WERI-Rb-1 (cell line): ENCODE measurements at regions not wholly inside any gene's neighbourhood (a gene's known extent, or its start where the extent isn't known, plus 50 kb on each side); places are given as distances from the start of the nearest gene placed in this dataset.

ENCODE experiments used
- DNase-seq: peaks from one replicate; pipeline ENCODE4 v3.0.0-alpha.2; 2020
- H3K27ac ChIP-seq: fragments of 250-450 bp; sonication (Bioruptor Pico); 2 replicates; pipeline ENCODE4 v1.5.1; 2020; ENCODE audit warnings: mild to moderate bottlenecking, moderate library complexity
- H3K27me3 ChIP-seq: fragments of 250-450 bp; sonication (Bioruptor Pico); 2 replicates; pipeline ENCODE4 v1.5.1; 2021; ENCODE audit warnings: mild to moderate bottlenecking, low read depth, moderate library complexity; ENCODE audit not compliant: insufficient read depth, severe bottlenecking
- H3K36me3 ChIP-seq: fragments of 250-450 bp; sonication (Bioruptor Pico); 2 replicates; pipeline ENCODE4 v1.5.1; 2020; ENCODE audit warnings: mild to moderate bottlenecking, moderate library complexity
- H3K4me3 ChIP-seq: 2 replicates; pipeline ENCODE4 v1.5.1; 2011; ENCODE audit warnings: low read depth, mild to moderate bottlenecking, control low read depth, low read length
- H3K9me3 ChIP-seq: fragments of 250-450 bp; sonication (Bioruptor Pico); 2 replicates; pipeline ENCODE4 v1.5.1; 2021; ENCODE audit warnings: mild to moderate bottlenecking, moderate library complexity; ENCODE audit not compliant: severe bottlenecking
- TF ChIP-seq, protein P1 (sequence below): IDR thresholded peaks from 2 replicates; pipeline ENCODE4 v1.5.1; 2011; ENCODE audit warnings: low read depth, mild to moderate bottlenecking, control low read depth, inconsistent platforms, low read length

DNA sequence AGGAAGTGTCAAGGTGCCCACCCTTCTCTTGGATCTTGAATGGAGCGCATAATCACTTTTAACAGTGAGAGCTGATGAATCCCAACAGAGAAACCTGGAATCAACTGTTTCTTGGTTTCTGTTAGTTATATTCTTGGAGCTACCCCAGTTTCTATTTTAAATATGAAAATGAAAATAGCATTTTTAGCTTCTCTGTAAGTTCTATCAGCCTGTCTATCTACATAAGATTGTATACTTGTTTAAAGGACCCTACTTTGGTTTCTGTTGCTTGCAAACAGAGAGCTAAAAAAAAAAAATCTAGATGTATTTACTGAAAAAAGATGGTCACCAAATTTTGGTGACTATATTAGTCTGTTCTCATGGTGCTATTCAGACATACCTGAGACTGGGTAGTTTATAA, 670.0 kb downstream of the NCAM2 start:
- no peaks in the 10 kb centered on the region for H3K36me3 ChIP-seq
- no peaks in the 10 kb centered on the region for H3K9me3 ChIP-seq
- H3K27ac ChIP-seq, result no peak overlapping the region
- no peak overlapping the region for H3K4me3 ChIP-seq
- no peak for DNase-seq
- peaks cover 15% of the 10 kb centered on the region for H3K27me3 ChIP-seq
- TF ChIP-seq, protein P1, sequence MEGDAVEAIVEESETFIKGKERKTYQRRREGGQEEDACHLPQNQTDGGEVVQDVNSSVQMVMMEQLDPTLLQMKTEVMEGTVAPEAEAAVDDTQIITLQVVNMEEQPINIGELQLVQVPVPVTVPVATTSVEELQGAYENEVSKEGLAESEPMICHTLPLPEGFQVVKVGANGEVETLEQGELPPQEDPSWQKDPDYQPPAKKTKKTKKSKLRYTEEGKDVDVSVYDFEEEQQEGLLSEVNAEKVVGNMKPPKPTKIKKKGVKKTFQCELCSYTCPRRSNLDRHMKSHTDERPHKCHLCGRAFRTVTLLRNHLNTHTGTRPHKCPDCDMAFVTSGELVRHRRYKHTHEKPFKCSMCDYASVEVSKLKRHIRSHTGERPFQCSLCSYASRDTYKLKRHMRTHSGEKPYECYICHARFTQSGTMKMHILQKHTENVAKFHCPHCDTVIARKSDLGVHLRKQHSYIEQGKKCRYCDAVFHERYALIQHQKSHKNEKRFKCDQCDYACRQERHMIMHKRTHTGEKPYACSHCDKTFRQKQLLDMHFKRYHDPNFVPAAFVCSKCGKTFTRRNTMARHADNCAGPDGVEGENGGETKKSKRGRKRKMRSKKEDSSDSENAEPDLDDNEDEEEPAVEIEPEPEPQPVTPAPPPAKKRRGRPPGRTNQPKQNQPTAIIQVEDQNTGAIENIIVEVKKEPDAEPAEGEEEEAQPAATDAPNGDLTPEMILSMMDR, result no peak

DNA sequence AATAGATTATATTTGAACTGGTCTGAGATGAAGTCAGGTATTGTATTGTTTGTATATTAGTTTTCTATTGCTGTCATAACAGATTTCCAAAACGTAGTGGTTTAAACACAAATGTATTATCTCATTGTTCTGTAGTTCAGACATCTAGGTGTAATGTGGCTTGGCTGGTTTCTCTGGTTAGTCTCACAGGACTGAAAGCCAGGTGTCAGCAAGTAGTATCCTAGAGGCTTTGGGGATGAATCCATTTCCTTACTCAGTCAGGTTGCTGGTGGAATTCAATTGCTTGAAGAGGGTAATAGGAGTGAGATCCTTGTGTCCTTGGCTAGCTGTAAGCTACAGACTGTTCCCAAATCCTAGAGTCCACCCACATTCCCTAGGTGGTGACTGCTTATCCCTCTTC, 675.8 kb downstream of the NCAM2 start:
- Histone ChIP-seq H3K36me3 (no peaks in the 10 kb centered on the region), H3K4me3 (no peak overlapping the region), H3K27ac (no peak overlapping the region), H3K9me3 (no peaks in the 10 kb centered on the region), H3K27me3 (peaks cover 7% of the 10 kb centered on the region)
- no peak for DNase-seq
- TF ChIP-seq, protein P1, result no peak

DNA sequence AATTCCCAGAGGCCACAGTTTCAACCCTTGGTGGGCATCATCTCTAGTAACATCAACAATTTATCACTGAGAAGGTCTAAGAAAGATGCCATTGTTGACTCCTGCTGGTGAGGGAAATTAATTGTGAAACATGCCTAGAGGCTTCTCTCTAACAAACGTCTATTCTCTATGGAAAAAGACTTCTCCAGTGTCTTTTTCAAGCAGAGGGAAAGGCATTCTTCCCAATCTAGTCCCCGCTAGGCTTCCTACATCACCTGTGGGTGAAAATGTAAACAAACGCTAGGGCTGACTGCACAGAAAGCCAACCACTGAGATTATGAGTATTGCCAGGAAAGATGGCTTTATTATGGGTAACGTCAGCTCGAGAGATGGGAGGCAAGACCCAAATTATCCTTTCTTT, 677.4 kb downstream of the NCAM2 start:
- no peaks in the 10 kb centered on the region for H3K9me3 ChIP-seq
- no peak for DNase-seq
- TF ChIP-seq, protein P1, result no peak
- no peaks in the 10 kb centered on the region for H3K36me3 ChIP-seq
- H3K27me3 ChIP-seq, result peaks cover 7% of the 10 kb centered on the region
- no peak overlapping the region for H3K27ac ChIP-seq
- no peak overlapping the region for H3K4me3 ChIP-seq

DNA sequence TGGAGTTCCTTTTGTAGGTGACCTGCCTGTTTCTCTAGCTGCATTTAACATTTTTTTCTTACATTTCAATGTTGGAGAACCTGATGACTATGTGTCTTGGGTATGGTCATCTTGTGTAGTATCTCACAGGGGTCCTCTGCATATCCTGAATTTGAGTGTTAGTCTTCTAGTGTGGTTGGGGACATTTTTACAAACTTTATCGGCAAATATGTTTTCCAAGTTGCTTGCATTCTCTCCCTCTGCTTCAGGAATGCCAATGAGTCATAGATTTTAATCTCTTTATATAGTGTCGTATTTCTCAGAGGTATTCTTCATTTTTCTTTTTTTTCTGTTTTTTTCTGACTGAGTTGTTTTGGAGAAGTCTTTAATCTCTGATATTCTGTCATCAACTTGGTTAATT, 684.0 kb downstream of the NCAM2 start:
- no peak for DNase-seq
- H3K36me3 ChIP-seq, result no peaks in the 10 kb centered on the region
- peaks cover 19% of the 10 kb centered on the region for H3K27me3 ChIP-seq
- TF ChIP-seq, protein P1, result no peak
- no peak overlapping the region for H3K27ac ChIP-seq
- H3K9me3 ChIP-seq, result no peaks in the 10 kb centered on the region
- H3K4me3 ChIP-seq, result no peak overlapping the region

DNA sequence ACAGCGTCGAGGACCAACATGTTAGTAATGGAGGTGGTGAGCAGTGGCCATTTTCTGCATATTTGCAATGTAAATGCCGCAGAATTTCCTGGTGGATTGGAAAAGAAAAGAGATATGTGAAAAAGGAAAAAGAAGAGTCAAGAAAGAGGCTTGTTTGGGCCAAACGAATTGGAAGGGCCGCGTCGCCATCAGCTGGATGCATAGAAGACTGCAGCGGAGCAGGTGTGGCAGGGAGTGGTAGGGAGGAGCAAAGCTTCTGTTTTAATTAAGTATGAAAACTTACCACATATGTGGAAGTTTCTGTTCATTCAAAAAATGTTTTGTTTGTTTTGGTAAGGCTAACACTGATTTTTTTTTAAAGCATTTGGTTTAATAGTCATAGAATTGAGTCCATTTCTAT, 690.7 kb downstream of the NCAM2 start:
- H3K4me3 ChIP-seq, result no peak overlapping the region
- H3K27ac ChIP-seq, result no peak overlapping the region
- no peaks in the 10 kb centered on the region for H3K9me3 ChIP-seq
- H3K27me3 ChIP-seq, result peaks cover 37% of the 10 kb centered on the region
- peak; percentile 25 for DNase-seq
- H3K36me3 ChIP-seq, result no peaks in the 10 kb centered on the region
- TF ChIP-seq, protein P1, result peak; percentile 54

DNA sequence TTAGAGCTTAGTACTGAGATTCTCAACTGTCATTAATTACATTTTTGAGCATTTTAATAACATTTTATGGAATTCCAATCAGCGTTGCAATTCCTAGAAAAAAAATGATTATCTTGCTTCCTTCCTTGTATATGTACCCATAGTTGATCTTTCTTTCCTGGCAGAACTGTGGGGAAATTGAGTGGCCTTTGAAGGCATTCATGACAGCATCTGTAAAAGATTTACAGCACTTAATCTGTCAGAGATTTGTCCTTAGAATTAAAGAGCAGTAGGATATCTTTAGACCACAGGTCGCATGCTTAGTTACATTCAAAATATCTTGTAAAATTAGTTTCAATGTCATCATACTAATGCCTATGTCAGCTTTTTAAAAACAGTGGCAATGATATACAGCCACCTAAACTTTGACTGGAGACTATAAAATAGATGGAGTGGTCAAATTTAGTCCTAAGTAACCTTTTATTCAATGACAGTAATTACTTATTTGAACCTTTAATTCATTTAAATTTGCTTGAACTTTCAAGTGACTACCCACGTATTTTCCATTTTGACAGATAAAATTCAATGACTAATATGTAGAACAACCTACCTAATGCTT, 692.0 kb downstream of the NCAM2 start:
- no peak for DNase-seq
- peaks cover 33% of the 10 kb centered on the region for H3K27me3 ChIP-seq
- H3K4me3 ChIP-seq, result no peak overlapping the region
- H3K36me3 ChIP-seq, result no peaks in the 10 kb centered on the region
- H3K9me3 ChIP-seq, result no peaks in the 10 kb centered on the region
- TF ChIP-seq, protein P1, result no peak
- no peak overlapping the region for H3K27ac ChIP-seq
